GM12891 (cell line): ENCODE measurements at regions not wholly inside any gene's neighbourhood (a gene's known extent, or its start where the extent isn't known, plus 50 kb on each side); places are given as distances from the start of the nearest gene placed in this dataset.

Experiments
- PAX5 ChIP-seq: IDR thresholded peaks from 2 replicates; pipeline ENCODE4 v1.6.1; 2011; ENCODE audit warnings: low read length, moderate library complexity, mild to moderate bottlenecking; ENCODE audit not compliant: insufficient read depth, severe bottlenecking
- POLR2A ChIP-seq: IDR thresholded peaks from 2 replicates; pipeline ENCODE4 v1.6.1; 2011; ENCODE audit warnings: low read depth, low read length, control low read depth
- POLR2AphosphoS5 ChIP-seq: IDR thresholded peaks from 2 replicates; pipeline ENCODE4 v1.6.1; 2011; ENCODE audit warnings: low read depth, low read length, control low read depth
- SPI1 ChIP-seq: IDR thresholded peaks from 2 replicates; pipeline ENCODE4 v1.6.1; 2011; ENCODE audit warnings: low read depth, low read length, control low read depth
- TAF1 ChIP-seq: IDR thresholded peaks from 2 replicates; pipeline ENCODE4 v1.6.1; 2011; ENCODE audit warnings: low read depth, low read length, control low read depth

GRCh38 chr9:110087605-110088004, 120.4 kb downstream of the C9orf152 start:
- TF ChIP-seq POLR2AphosphoS5 (no peak), POLR2A (no peak), SPI1 (no peak), PAX5 (no peak), TAF1 (no peak)
